ENCODE measurements at regions not wholly inside any gene's neighbourhood (a gene's known extent, or its start where the extent isn't known, plus 50 kb on each side); places are given as distances from the start of the nearest gene placed in this dataset.

DNA sequence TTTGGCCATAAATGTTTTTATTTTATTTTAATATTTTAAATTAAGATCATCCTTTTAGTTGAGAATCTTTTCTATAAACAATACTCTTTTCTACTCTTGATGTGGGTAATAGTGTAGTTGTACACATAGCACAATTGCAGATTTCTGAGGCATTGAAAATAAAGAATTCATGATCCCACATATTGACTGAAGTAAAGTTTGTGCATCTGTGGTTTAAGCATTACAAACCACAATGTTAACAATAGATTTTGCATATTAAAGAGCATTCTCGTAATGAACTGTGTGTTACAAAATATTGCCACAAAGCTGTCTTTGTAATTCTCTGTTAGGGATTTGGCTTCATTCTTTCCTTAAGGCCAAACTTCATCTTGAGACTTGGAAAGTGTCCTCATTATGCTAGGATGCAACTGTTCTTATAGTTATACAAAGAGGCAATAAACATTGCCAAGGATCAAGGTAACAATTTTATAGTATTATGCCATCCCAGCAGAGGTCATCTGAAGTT is 256.8 kb downstream of the OLFM3 start:
- TF ChIP-seq, protein P1, sequence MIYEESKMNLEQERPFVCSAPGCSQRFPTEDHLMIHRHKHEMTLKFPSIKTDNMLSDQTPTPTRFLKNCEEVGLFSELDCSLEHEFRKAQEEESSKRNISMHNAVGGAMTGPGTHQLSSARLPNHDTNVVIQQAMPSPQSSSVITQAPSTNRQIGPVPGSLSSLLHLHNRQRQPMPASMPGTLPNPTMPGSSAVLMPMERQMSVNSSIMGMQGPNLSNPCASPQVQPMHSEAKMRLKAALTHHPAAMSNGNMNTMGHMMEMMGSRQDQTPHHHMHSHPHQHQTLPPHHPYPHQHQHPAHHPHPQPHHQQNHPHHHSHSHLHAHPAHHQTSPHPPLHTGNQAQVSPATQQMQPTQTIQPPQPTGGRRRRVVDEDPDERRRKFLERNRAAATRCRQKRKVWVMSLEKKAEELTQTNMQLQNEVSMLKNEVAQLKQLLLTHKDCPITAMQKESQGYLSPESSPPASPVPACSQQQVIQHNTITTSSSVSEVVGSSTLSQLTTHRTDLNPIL (CRISPR knock-in tag; IDR thresholded peaks at IDR 0.05; ENCODE audit: low read depth), result no peak
- TF ChIP-seq ISL1 (CRISPR knock-in tag; IDR thresholded peaks at IDR 0.05) (no peak), TCF4 (CRISPR knock-in tag; IDR thresholded peaks at IDR 0.05; ENCODE audit: borderline replicate concordance) (no peak), OSR1 (CRISPR knock-in tag; IDR thresholded peaks at IDR 0.05) (no peak), GLIS3 (CRISPR knock-in tag; IDR thresholded peaks at IDR 0.05) (no peak), ZC3H10 (CRISPR knock-in tag; IDR thresholded peaks at IDR 0.05) (no peak), ZFP3 (CRISPR knock-in tag; IDR thresholded peaks at IDR 0.05) (no peak), SNAI2 (CRISPR knock-in tag; IDR thresholded peaks at IDR 0.05) (no peak), RARB (CRISPR knock-in tag; IDR thresholded peaks at IDR 0.05) (no peak)
- no peak for ATAC-seq

DNA sequence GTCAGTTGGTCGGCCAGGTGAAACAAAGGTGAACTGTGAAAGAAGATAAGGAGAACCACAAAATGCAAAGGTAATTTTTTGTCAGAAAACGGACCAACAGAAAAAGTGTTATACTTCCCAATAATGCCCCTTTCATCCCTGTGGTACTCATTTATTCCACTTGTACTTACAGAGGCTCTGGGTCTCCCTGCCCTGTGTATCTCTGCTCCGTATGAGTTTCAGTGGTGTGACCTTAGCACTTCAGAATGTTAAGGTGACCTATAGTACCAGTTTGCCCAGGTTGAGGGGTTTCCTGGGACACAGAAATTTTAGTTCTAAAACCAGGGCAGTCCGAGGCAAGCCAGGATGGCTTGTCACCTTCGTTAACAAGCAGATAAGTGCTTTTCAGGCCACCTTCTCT is 254.8 kb downstream of the OLFM3 start:
- no peak for ATAC-seq
- TF ChIP-seq, protein P2, sequence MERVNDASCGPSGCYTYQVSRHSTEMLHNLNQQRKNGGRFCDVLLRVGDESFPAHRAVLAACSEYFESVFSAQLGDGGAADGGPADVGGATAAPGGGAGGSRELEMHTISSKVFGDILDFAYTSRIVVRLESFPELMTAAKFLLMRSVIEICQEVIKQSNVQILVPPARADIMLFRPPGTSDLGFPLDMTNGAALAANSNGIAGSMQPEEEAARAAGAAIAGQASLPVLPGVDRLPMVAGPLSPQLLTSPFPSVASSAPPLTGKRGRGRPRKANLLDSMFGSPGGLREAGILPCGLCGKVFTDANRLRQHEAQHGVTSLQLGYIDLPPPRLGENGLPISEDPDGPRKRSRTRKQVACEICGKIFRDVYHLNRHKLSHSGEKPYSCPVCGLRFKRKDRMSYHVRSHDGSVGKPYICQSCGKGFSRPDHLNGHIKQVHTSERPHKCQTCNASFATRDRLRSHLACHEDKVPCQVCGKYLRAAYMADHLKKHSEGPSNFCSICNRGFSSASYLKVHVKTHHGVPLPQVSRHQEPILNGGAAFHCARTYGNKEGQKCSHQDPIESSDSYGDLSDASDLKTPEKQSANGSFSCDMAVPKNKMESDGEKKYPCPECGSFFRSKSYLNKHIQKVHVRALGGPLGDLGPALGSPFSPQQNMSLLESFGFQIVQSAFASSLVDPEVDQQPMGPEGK (CRISPR knock-in tag; IDR thresholded peaks at IDR 0.05; ENCODE audit: borderline replicate concordance), result no peak
- TF ChIP-seq TOX (CRISPR knock-in tag; IDR thresholded peaks at IDR 0.05; ENCODE audit: borderline replicate concordance) (no peak), GLIS3 (CRISPR knock-in tag; IDR thresholded peaks at IDR 0.05) (no peak), ZC3H10 (CRISPR knock-in tag; IDR thresholded peaks at IDR 0.05) (no peak), ZFP3 (CRISPR knock-in tag; IDR thresholded peaks at IDR 0.05) (no peak), ZNF565 (CRISPR knock-in tag; conservative IDR thresholded peaks at IDR 0.05; ENCODE audit: low read depth) (no peak), CSDC2 (CRISPR knock-in tag; IDR thresholded peaks at IDR 0.05) (no peak), PPARA (CRISPR knock-in tag; IDR thresholded peaks at IDR 0.05; ENCODE audit: borderline replicate concordance) (no peak), ESRRG (CRISPR knock-in tag; IDR thresholded peaks at IDR 0.05) (no peak), ZNF8 (CRISPR knock-in tag; IDR thresholded peaks at IDR 0.05) (no peak), OSR1 (CRISPR knock-in tag; IDR thresholded peaks at IDR 0.05) (no peak), SNAI2 (CRISPR knock-in tag; IDR thresholded peaks at IDR 0.05) (no peak), ZFP30 (CRISPR knock-in tag; IDR thresholded peaks at IDR 0.05) (no peak), RARB (CRISPR knock-in tag; IDR thresholded peaks at IDR 0.05) (no peak)
- TF ChIP-seq, protein P3, sequence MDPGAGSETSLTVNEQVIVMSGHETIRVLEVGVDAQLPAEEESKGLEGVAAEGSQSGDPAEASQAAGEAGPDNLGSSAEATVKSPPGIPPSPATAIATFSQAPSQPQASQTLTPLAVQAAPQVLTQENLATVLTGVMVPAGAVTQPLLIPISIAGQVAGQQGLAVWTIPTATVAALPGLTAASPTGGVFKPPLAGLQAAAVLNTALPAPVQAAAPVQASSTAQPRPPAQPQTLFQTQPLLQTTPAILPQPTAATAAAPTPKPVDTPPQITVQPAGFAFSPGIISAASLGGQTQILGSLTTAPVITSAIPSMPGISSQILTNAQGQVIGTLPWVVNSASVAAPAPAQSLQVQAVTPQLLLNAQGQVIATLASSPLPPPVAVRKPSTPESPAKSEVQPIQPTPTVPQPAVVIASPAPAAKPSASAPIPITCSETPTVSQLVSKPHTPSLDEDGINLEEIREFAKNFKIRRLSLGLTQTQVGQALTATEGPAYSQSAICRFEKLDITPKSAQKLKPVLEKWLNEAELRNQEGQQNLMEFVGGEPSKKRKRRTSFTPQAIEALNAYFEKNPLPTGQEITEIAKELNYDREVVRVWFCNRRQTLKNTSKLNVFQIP (CRISPR knock-in tag; IDR thresholded peaks at IDR 0.05; ENCODE audit: borderline replicate concordance, low read depth), result no peak
- TF ChIP-seq, protein P1 (CRISPR knock-in tag; IDR thresholded peaks at IDR 0.05; ENCODE audit: low read depth), result no peak
- TF ChIP-seq, protein P4, sequence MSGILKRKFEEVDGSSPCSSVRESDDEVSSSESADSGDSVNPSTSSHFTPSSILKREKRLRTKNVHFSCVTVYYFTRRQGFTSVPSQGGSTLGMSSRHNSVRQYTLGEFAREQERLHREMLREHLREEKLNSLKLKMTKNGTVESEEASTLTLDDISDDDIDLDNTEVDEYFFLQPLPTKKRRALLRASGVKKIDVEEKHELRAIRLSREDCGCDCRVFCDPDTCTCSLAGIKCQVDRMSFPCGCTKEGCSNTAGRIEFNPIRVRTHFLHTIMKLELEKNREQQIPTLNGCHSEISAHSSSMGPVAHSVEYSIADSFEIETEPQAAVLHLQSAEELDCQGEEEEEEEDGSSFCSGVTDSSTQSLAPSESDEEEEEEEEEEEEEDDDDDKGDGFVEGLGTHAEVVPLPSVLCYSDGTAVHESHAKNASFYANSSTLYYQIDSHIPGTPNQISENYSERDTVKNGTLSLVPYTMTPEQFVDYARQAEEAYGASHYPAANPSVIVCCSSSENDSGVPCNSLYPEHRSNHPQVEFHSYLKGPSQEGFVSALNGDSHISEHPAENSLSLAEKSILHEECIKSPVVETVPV (CRISPR knock-in tag; IDR thresholded peaks at IDR 0.05), result no peak
- TF ChIP-seq, protein P5, sequence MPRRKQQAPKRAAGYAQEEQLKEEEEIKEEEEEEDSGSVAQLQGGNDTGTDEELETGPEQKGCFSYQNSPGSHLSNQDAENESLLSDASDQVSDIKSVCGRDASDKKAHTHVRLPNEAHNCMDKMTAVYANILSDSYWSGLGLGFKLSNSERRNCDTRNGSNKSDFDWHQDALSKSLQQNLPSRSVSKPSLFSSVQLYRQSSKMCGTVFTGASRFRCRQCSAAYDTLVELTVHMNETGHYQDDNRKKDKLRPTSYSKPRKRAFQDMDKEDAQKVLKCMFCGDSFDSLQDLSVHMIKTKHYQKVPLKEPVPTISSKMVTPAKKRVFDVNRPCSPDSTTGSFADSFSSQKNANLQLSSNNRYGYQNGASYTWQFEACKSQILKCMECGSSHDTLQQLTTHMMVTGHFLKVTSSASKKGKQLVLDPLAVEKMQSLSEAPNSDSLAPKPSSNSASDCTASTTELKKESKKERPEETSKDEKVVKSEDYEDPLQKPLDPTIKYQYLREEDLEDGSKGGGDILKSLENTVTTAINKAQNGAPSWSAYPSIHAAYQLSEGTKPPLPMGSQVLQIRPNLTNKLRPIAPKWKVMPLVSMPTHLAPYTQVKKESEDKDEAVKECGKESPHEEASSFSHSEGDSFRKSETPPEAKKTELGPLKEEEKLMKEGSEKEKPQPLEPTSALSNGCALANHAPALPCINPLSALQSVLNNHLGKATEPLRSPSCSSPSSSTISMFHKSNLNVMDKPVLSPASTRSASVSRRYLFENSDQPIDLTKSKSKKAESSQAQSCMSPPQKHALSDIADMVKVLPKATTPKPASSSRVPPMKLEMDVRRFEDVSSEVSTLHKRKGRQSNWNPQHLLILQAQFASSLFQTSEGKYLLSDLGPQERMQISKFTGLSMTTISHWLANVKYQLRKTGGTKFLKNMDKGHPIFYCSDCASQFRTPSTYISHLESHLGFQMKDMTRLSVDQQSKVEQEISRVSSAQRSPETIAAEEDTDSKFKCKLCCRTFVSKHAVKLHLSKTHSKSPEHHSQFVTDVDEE (CRISPR knock-in tag; IDR thresholded peaks at IDR 0.05), result no peak
